ENCODE measurements at regions not wholly inside any gene's neighbourhood (a gene's known extent, or its start where the extent isn't known, plus 50 kb on each side); places are given as distances from the start of the nearest gene placed in this dataset.

- no peak overlapping the region for H3K27ac ChIP-seq (ENCODE audit: low read depth in 2 of 2, low read length in 2 of 2)
- no peak overlapping the region for H3K9ac ChIP-seq (ENCODE audit: low read length in 3 of 3)
- intact Hi-C loops (cut with DNase I) = no loop called here
- H3K4me1 ChIP-seq (ENCODE audit: control insufficient read depth in 2 of 3, insufficient read depth in 2 of 3, low read depth in 1 of 3, low read length in 3 of 3) = no peaks in the 10 kb centered on the region
- H3K9me3 ChIP-seq (ENCODE audit: control insufficient read depth in 2 of 3, insufficient read depth in 1 of 3, low read length in 3 of 3) = no peaks in the 10 kb centered on the region
- no peaks in the 10 kb centered on the region for H3K36me3 ChIP-seq (ENCODE audit: control insufficient read depth in 2 of 3, insufficient read depth in 3 of 3, low read length in 3 of 3)
- H3K4me3 ChIP-seq (ENCODE audit: low read length in 3 of 3) = no peak overlapping the region
- DNase-seq (no peak), FAIRE-seq (no peak)
- no peak for TF ChIP-seq CTCF (IDR thresholded peaks at IDR 0.05; ENCODE audit: borderline replicate concordance, extremely low read depth, insufficient read depth)
- H3K27me3 ChIP-seq (ENCODE audit: control insufficient read depth, insufficient read depth, low read length) = no peaks in the 10 kb centered on the region
Observed at GRCh38 chr12:4985820-4986219, 57.9 kb upstream of the KCNA5 start.

GRCh38 chr12:4987076-4988046 lies 56.3 kb upstream of the KCNA5 start:
- Histone ChIP-seq H3K36me3 (ENCODE audit: control insufficient read depth in 2 of 3, insufficient read depth in 3 of 3, low read length in 3 of 3) (no peaks in the 10 kb centered on the region), H3K9me3 (ENCODE audit: control insufficient read depth in 2 of 3, insufficient read depth in 1 of 3, low read length in 3 of 3) (no peaks in the 10 kb centered on the region), H3K4me3 (ENCODE audit: low read length in 3 of 3) (no peak overlapping the region), H3K27ac (ENCODE audit: low read depth in 2 of 2, low read length in 2 of 2) (no peak overlapping the region), H3K27me3 (ENCODE audit: control insufficient read depth, insufficient read depth, low read length) (peaks cover 2% of the 10 kb centered on the region), H3K9ac (ENCODE audit: low read length in 3 of 3) (no peak overlapping the region), H3K4me1 (ENCODE audit: control insufficient read depth in 2 of 3, insufficient read depth in 2 of 3, low read depth in 1 of 3, low read length in 3 of 3) (no peaks in the 10 kb centered on the region)
- DNase-seq (peak in 1 of 5 donors; percentile 7), FAIRE-seq (no peak)
- TF ChIP-seq CTCF (IDR thresholded peaks at IDR 0.05; ENCODE audit: borderline replicate concordance, extremely low read depth, insufficient read depth) = no peak
- intact Hi-C loops (cut with DNase I) = no loop called here

- no peaks in the 10 kb centered on the region for H3K36me3 ChIP-seq (ENCODE audit: control insufficient read depth in 2 of 3, insufficient read depth in 3 of 3, low read length in 3 of 3)
- H3K4me1 ChIP-seq (ENCODE audit: control insufficient read depth in 2 of 3, insufficient read depth in 2 of 3, low read depth in 1 of 3, low read length in 3 of 3) = no peaks in the 10 kb centered on the region
- H3K4me3 ChIP-seq (ENCODE audit: low read length in 3 of 3) = no peak overlapping the region
- H3K9me3 ChIP-seq (ENCODE audit: control insufficient read depth in 2 of 3, insufficient read depth in 1 of 3, low read length in 3 of 3) = no peaks in the 10 kb centered on the region
- DNase-seq = no peak
- intact Hi-C loops (cut with DNase I) = no loop called here
- no peak for FAIRE-seq
- H3K9ac ChIP-seq (ENCODE audit: low read length in 3 of 3) = no peak overlapping the region
- no peak for TF ChIP-seq CTCF (IDR thresholded peaks at IDR 0.05; ENCODE audit: borderline replicate concordance, extremely low read depth, insufficient read depth)
- H3K27ac ChIP-seq (ENCODE audit: low read depth in 2 of 2, low read length in 2 of 2) = no peak overlapping the region
- H3K27me3 ChIP-seq (ENCODE audit: control insufficient read depth, insufficient read depth, low read length) = peaks cover 2% of the 10 kb centered on the region
Observed at GRCh38 chr12:4991373-4991772, 52.3 kb upstream of the KCNA5 start.

All from kidney (tissue), 13 donors.